ENCODE measurements at regions not wholly inside any gene's neighbourhood (a gene's known extent, or its start where the extent isn't known, plus 50 kb on each side); places are given as distances from the start of the nearest gene placed in this dataset.

DNA sequence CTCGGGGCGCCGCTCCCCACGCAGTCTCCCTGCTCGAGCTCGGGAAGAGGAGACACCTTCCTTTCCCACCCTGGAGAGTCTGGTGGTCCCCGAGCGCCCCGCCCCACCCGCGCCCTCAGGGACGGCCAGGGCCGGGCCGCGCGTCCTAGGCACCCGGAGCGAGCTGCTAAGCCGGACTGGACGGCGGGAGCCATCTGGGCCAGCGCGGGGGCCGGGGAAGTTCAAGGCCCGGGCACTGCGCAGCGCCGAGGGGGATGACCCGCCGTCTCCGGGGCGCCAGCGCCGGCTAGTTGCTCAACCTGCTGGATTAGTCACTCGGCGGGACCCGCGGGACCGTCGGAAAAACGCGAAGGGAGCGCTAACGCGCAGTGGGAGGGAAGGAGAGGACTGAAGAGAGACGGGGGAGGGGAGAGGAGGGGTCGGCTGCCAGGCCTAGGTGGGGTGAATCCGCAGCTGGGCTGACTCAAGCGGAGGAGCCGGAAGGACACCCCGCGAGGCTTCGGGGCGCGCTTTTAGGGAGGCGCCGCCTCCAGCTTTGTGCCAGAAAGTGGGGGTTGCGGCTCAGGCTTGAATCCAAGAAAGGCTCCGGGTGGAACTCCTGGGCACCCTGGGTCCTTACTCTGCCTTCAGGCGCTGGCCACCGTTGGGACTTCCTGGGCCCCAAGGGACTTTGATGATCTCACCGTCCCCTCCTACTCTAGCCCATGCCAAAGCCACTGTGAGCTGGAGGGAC lies 75.7 kb upstream of the FOXP4 start:
- DNase-seq (ENCODE audit: low spot score): no peak

DNA sequence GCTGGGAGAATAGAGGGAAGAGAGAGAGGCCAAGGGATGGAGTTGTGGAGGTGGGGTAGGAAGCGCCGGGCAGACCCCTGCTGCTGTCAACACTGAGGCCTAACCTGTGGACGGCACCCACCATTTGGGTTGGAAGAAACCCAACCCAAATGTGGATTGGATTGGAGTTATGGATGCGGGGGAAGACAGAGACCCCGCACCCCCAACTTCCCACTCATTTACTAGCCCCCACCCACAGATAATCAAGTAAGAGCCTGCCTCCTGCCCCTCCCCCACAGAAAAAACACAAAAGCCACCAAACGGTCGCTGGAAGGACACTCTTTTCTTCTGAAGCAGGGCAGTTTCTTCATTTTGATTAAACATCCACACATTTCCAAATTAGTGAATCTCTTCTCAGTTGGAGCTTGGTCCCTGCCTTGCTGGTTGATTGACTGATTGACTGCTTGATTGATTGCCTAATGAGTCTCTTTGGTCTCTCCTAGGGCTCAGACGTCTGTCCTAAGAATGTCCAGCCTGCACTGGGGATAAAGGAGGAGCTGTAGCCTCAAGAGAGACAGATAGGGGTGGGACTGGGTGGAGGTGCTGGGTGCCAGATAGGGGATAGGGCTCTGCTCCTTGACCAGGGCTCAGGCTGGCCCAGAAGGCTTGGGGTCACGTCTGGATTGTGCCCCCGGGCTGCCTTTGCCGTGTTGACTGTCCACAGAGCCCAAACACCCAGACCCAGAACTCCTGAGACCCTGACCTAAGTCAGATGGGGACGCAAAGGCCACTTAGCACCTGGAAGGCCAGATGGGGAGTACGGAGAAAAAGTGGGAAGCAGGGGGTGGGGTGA lies 74.9 kb upstream of the FOXP4 start:
- no peak for DNase-seq (ENCODE audit: low spot score)

DNA sequence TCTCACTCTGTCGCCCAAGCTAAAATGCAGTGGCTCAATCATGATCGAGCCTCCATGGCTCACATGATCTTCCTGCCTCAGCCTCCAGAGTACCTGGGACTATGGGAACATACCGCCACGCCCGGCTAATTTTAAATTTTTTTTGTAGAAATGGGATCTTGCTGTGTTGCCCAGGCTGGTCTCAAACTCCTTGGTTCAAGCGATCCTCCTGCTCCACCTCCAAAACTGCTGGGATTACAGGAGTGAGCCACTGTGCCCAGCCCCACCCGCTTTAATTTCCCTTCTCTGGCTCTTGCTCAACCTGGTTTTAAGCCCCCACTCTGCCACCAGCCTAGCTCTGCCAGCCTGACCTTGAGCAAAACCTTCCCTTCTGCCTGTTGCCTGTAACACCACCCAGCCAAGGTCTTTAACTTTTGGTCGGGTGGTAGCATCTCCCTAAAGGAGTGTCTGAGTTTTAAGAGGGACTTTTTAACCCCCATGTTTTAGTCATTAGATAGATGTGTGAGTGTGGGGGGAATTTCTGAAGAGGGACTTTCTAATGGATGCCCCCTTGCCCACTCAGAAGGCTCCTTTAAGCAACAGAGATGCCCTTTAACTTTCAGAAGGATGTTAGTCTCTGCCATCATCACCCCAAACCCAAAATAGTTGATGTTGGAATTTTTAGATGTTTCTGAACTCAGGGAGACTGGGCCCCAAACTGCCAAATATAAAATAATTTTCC lies 71.8 kb upstream of the FOXP4 start:
- no peak for DNase-seq (ENCODE audit: low spot score)

- no peak for DNase-seq (ENCODE audit: low spot score)
Measured at GRCh38 chr6:41475164-41475563, 71.0 kb upstream of the FOXP4 start.

DNA sequence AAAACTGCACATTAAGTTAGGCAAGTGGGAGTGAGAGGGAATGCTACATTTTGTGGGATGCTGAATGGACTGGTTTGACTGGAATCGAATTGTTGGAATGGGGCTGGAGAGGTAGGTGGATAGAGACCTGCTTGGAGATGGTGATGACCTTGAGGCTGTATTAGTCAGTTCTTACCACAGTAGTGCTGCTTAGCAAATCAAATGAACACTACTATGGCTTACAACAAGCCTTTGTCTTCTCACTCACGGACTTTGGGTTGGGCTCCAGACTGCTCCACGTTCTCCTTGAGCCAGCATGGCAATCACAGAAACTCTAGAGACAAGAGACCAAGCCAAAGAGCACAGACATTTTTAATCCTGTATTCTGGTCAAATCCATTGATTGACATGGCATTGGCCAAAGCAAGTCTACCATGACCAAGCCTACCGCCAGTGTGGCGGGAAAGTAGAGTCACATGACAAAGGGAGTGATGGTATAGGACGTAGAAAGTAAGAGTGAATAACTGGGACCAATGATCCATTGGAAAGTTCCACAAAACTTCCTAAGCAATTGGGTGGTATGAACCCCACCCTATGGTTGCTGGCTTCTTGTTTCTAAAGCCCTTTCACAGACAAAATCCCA lies 70.3 kb upstream of the FOXP4 start:
- DNase-seq (ENCODE audit: low spot score): no peak

GRCh38 chr6:41476401-41476800 lies 69.8 kb upstream of the FOXP4 start:
- no peak for DNase-seq (ENCODE audit: low spot score)

DNA sequence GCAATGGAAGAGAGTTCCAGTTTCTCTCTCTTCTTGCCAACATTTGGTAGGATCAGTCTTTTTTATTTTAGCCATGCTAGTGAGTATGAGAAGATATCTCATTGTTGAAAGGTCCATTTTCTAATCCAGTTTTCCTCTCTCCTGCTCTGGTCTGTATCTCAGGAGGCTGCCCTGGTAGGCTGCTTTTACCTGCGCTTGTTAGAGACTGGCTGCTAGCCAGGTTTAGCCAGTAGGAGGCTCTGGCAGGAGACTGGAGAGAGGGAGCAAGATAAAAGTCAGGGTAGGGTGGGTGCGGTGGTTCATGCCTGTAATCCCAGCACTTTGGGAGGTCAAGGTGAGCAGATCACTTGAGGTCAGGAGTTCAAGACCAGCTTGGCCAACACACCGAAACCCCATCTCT lies 68.6 kb upstream of the FOXP4 start:
- DNase-seq (ENCODE audit: low spot score): no peak

GRCh38 chr6:41483943-41484342 lies 62.2 kb upstream of the FOXP4 start:
- no peak for DNase-seq (ENCODE audit: low spot score)

DNA sequence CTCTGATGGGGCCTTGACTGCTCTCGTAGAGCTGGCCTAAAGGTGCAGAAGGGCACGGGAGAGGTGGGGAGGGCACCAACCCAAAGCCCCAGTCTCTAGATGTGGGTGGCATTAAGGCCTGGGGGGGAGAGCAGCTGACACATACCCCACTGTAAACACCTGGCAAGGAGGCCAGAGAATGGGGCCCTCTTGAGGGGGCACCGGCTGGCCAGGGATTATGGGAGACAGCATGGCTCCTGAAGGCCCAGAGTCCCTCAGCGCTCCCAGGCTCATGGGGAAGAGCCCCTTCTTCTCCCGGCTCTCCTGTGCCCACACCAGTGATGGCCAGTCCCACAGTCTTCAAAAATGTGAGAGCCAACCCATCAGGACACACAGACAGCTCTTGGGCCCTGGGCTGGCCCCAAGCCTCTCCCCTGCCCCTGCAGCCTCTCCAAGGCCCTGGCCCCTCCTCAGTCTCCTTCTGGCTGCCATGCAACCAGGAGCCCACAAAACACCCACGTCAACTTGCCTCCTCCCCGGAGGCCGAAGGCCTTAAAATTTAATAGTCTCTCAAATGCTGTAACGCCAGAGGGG lies 58.2 kb upstream of the FOXP4 start:
- no peak for DNase-seq (ENCODE audit: low spot score)

GRCh38 chr6:41488433-41489119 lies 57.6 kb upstream of the FOXP4 start:
- DNase-seq (ENCODE audit: low spot score): no peak

- no peak for DNase-seq (ENCODE audit: low spot score)
Measured at GRCh38 chr6:41489120-41489851, 56.9 kb upstream of the FOXP4 start.

DNA sequence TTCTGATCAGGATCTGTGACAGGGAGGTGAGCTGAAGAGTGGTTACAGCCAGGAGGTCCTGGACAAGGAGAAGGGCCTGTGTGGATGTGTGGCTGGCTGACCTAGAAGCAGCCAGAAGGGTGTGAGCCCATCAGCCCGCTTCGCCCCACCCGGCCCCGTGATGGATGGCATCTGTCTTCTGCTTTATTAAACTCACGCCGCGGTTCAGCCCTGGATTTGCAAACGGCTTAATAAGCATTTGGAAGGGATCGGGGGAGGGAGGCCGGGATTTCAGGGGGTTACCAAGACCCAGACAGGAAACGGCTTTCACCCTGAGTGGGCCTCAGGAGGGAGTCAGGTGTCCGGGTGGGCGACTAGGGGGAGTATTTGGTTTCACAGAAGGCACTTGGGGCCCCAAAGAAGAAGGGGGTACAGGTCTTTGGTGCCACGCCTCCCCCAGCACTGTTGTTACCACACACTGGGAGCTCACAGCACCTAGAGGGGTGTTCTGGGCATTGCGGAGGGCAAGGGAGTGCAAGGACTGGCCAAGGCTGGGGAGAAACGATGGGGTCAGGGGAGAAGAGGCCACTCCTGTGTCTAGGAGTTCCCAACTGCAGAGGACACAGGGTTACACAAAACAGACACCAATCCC lies 53.8 kb upstream of the FOXP4 start:
- DNase-seq (ENCODE audit: low spot score): no peak

GRCh38 chr6:41494212-41495110 lies 51.7 kb upstream of the FOXP4 start:
- no peak for DNase-seq (ENCODE audit: low spot score)

Measured in cerebellar cortex (tissue), 1 donor.